ENCODE measurements at regions not wholly inside any gene's neighbourhood (a gene's known extent, or its start where the extent isn't known, plus 50 kb on each side); places are given as distances from the start of the nearest gene placed in this dataset.

- TF ChIP-seq POLR2A (IDR thresholded peaks at IDR 0.05) = no peak
- TF ChIP-seq CTCF (IDR thresholded peaks at IDR 0.05) = no peak
These were observed 258.1 kb upstream of the MCTP2 start for GRCh38 chr15:93973287-93973686.

Data from testis (tissue), 2 donors.